HCT116 (cell line): ENCODE measurements at regions not wholly inside any gene's neighbourhood (a gene's known extent, or its start where the extent isn't known, plus 50 kb on each side); places are given as distances from the start of the nearest gene placed in this dataset.

Source experiments
- ATAC-seq: fragments of 200-7000 bp; cut with Tn5 transposase; 2 replicates; pipeline ENCODE4 v1.9.1; 2020; ENCODE audit warnings: mild to moderate bottlenecking, moderate library complexity
- BruUV-seq: library from RNA; stranded (reverse); fragments of 400-500 nt; replicated peaks from 2 replicates; lab custom pipeline; 2021; lab: Mats Ljungman, UMichigan
- CTCF ChIA-PET: fragments of 300-600 bp; sonication (Branson Sonifier 250); formaldehyde crosslinking; loops from one replicate; lab custom pipeline; 2021; ENCODE audit warnings: antibody characterized with exemption; lab: Charles Lee
- POLR2A ChIA-PET: fragments of 300-600, 350-600 bp; sonication (Branson Sonifier 250); formaldehyde crosslinking; loops from one replicate; lab custom pipeline; 2021; ENCODE audit warnings: antibody characterized with exemption; lab: Charles Lee
- RAD21 ChIA-PET, 2 experiments: fragments of 300-600 bp; sonication (Branson Sonifier 250); formaldehyde crosslinking; loops; one replicate each; lab custom pipeline; 2023; ENCODE audit warnings: low total read pairs in 2 of 2; ENCODE audit not compliant: uncharacterized antibody in 2 of 2, unreplicated experiment in 2 of 2, low non-redundant PET in 1 of 2; lab: Charles Lee
- DNase-seq: peaks from one replicate; pipeline ENCODE4 v3.0.0-alpha.2; 2010; ENCODE audit warnings: low read depth, low spot score
- H2AFZ ChIP-seq: fragments of 200-600 bp; shearing (Covaris generic), sonication (generic); 2 replicates; pipeline ENCODE4 v1.6.1; 2017; ENCODE audit warnings: low read depth, mixed run types, mixed read lengths, antibody characterized with exemption, low read length; ENCODE audit not compliant: poor library complexity, severe bottlenecking
- H3K27ac ChIP-seq: 2 replicates; pipeline ENCODE4 v1.5.1; 2012; ENCODE audit warnings: low read depth, low read length
- H3K27me3 ChIP-seq: fragments of 200-600 bp; sonication (generic); 2 replicates; pipeline ENCODE4 v1.6.1; 2016; ENCODE audit warnings: mixed run types, low read length, mixed read lengths; ENCODE audit not compliant: insufficient read depth
- H3K36me3 ChIP-seq, 2 experiments: fragments of 200-500 bp in 1 of 2; fragments of 200-600 bp in 1 of 2; sonication (Bioruptor generic) in 1 of 2; sonication (generic) in 1 of 2; 2 replicates each; pipeline versions ENCODE4 v1.5.1 to v1.6.1; 2014 to 2016; ENCODE audit warnings: low read length in 2 of 2, inconsistent platforms in 1 of 2, mixed read lengths in 1 of 2, mixed run types in 1 of 2; ENCODE audit not compliant: insufficient read depth in 2 of 2, control insufficient read depth in 1 of 2
- H3K4me1 ChIP-seq, 2 experiments: fragments of 200-600 bp in 1 of 2; sonication (generic) in 1 of 2; 2 replicates each; pipeline versions ENCODE4 v1.5.1 to v1.6.1; 2012 to 2017; ENCODE audit warnings: low read length in 2 of 2, inconsistent platforms in 1 of 2, mild to moderate bottlenecking in 1 of 2, mixed read lengths in 1 of 2, mixed run types in 1 of 2, moderate library complexity in 1 of 2; ENCODE audit not compliant: insufficient read depth in 2 of 2, control insufficient read depth in 1 of 2
- H3K4me2 ChIP-seq: fragments of 200-600 bp; sonication (generic); 2 replicates; pipeline ENCODE4 v1.6.1; 2017; ENCODE audit warnings: mixed run types, low read length, mixed read lengths
- H3K4me3 ChIP-seq, 2 experiments: fragments of 200-600 bp in 1 of 2; sonication (generic) in 1 of 2; replicated peaks in 1 of 2; 2 replicates each; pipeline ENCODE4 v1.5.1; 2011 to 2016; ENCODE audit warnings: low read length in 2 of 2, control low read depth in 1 of 2, low read depth in 1 of 2, mild to moderate bottlenecking in 1 of 2, mixed read lengths in 1 of 2, mixed run types in 1 of 2
- H3K79me2 ChIP-seq: fragments of 200-600 bp; sonication (generic); 2 replicates; pipeline ENCODE4 v1.6.1; 2017; ENCODE audit warnings: mild to moderate bottlenecking, mixed run types, low read length, moderate library complexity, mixed read lengths; ENCODE audit not compliant: insufficient read depth
- H3K9ac ChIP-seq: fragments of 200-600 bp; sonication (generic); 2 replicates; pipeline ENCODE4 v1.6.1; 2016; ENCODE audit warnings: low read length, mixed read lengths
- H3K9me2 ChIP-seq: fragments of 200-600 bp; sonication (generic), shearing (Covaris generic); 2 replicates; pipeline ENCODE4 v1.6.1; 2017; ENCODE audit warnings: mixed run types, mild to moderate bottlenecking, moderate library complexity; ENCODE audit not compliant: insufficient read depth
- H3K9me3 ChIP-seq, 2 experiments: fragments of 200-500 bp in 1 of 2; fragments of 200-600 bp in 1 of 2; sonication (Bioruptor generic) in 1 of 2; sonication (generic) in 1 of 2; 2 replicates each; pipeline ENCODE4 v1.6.1; 2014 to 2017; ENCODE audit warnings: low read length in 2 of 2, mixed read lengths in 2 of 2, inconsistent platforms in 1 of 2, low read depth in 1 of 2, mild to moderate bottlenecking in 1 of 2, mixed run types in 1 of 2, moderate library complexity in 1 of 2; ENCODE audit not compliant: control insufficient read depth in 1 of 2, insufficient read depth in 1 of 2
- H4K20me1 ChIP-seq: fragments of 200-600 bp; sonication (generic), shearing (Covaris generic); 2 replicates; pipeline ENCODE4 v1.6.1; 2017; ENCODE audit warnings: mixed run types, mild to moderate bottlenecking, moderate library complexity; ENCODE audit not compliant: insufficient read depth
- CEBPB ChIP-seq: IDR thresholded peaks from 2 replicates; pipeline ENCODE4 v1.6.1; 2012; ENCODE audit warnings: low read depth
- ELF1 ChIP-seq: IDR thresholded peaks from 2 replicates; pipeline ENCODE4 v1.6.1; 2012; ENCODE audit warnings: low read depth, borderline replicate concordance
- EZH2 ChIP-seq: fragments of 200-600 bp; sonication (generic); IDR thresholded peaks from 2 replicates; pipeline ENCODE4 v1.6.1; 2017; ENCODE audit warnings: antibody characterized with exemption, mixed run types
- JUND ChIP-seq: IDR thresholded peaks from 2 replicates; pipeline ENCODE4 v1.6.1; 2012
- POLR2AphosphoS5 ChIP-seq: IDR thresholded peaks from 2 replicates; pipeline ENCODE4 v1.6.1; 2011; ENCODE audit warnings: mild to moderate bottlenecking, low read depth, low read length, moderate library complexity
- RAD21 ChIP-seq: IDR thresholded peaks from 2 replicates; pipeline ENCODE4 v1.6.1; 2012; ENCODE audit warnings: low read depth, mild to moderate bottlenecking
- SIN3A ChIP-seq: IDR thresholded peaks from 2 replicates; pipeline ENCODE4 v1.6.1; 2012; ENCODE audit warnings: low read depth
- SP1 ChIP-seq: IDR thresholded peaks from 2 replicates; pipeline ENCODE4 v1.6.1; 2012; ENCODE audit warnings: low read depth
- SRF ChIP-seq: IDR thresholded peaks from 2 replicates; pipeline ENCODE4 v1.6.1; 2012; ENCODE audit warnings: low read depth
- TCF7L2 ChIP-seq: IDR thresholded peaks from 2 replicates; pipeline ENCODE4 v1.7.0; 2011; ENCODE audit warnings: borderline replicate concordance, inconsistent platforms; ENCODE audit not compliant: insufficient read depth, insufficient read length; ENCODE audit errors: extremely low read depth
- ZFX ChIP-seq: fragments of 450-650 bp; IDR thresholded peaks from 2 replicates; pipeline ENCODE4 v1.6.1; 2017
- ZNF274 ChIP-seq: fragments of 200-500 bp; sonication (Bioruptor generic); IDR thresholded peaks from 2 replicates; pipeline ENCODE4 v1.6.1; 2014; ENCODE audit warnings: mild to moderate bottlenecking, low read depth, low read length, inconsistent platforms
- intact Hi-C: fragments of 100-400 bp; cut with micrococcal nuclease; formaldehyde crosslinking; loops from 2 replicates; pipeline ENCODE4 v1.10.0; 2022
- TF ChIP-seq, protein P1 (sequence below): IDR thresholded peaks from 2 replicates; pipeline ENCODE4 v1.6.1; 2012

GRCh38 chr2:235129850-235130249 is 178.0 kb downstream of the SH3BP4 start:
- H3K9me2 ChIP-seq: no peaks in the 10 kb centered on the region
- H3K9me3 ChIP-seq: no peaks in the 10 kb centered on the region
- H3K9ac ChIP-seq: no peak overlapping the region
- intact Hi-C loops: no loop called here
- H3K36me3 ChIP-seq: no peaks in the 10 kb centered on the region
- DNase-seq (no peak), ATAC-seq (no peak)
- H3K4me3 ChIP-seq: no peak overlapping the region
- H3K27me3 ChIP-seq: no peaks in the 10 kb centered on the region
- TF ChIP-seq ELF1 (no peak), JUND (no peak)
- no peaks in the 10 kb centered on the region for H4K20me1 ChIP-seq
- no peaks in the 10 kb centered on the region for H3K79me2 ChIP-seq
- no peaks in the 10 kb centered on the region for H3K4me1 ChIP-seq
- no peak overlapping the region for H3K4me2 ChIP-seq
- RAD21 ChIA-PET: no interaction called here
- H2AFZ ChIP-seq: no peak overlapping the region
- POLR2A ChIA-PET: no interaction called here
- CTCF ChIA-PET: interaction anchor here (0.9 kb wide), 1 partner anchor 13 kb away, joined by 3 read pairs; no protein-coding TSS in a partner anchor
- no TSS peak for BruUV-seq
- no peak overlapping the region for H3K27ac ChIP-seq

DNA sequence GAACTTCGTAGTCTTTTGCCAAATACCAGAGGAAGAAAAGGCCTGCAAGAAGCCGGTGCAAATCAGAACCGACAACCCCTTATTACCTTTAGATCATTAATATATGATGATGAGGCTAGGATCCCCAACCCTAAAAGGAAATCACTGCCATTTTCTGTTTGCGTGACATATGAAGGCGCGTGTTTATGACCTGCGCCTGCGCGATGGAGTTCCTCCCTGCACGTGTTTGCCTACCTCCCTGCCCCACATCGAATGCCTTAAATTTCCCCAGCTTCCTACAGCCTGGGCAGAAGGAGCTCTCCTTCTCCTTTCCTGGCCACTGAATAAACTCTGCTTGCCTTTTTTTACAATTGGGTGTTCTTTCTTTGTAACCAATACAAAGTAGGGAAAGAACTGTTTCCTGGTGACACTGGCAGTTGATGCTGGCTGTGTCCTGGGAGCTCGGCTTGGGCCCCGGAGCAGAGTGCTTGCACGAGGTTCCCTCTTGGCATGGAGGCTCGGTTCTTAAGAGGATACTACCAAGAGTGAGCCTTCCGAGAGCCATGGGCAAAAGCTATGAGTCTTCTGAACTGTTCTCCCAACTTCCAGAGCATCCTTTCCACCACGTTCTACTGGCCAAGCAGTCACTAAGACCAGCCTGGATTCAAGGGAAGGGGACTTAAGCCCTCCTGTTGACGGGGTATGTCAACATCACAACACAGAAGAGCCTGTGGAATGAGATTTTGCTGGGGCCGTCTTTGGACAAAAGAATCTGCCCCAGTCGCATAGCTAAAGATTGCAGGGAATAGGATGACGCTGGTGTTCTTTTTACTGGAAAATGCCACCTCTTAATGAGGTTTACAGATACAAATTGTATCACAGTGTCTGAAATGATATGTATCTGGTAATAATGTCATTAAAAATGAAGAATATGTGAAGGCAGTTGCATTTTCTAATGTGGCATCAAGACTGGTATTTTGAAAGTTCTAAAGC is 179.8 kb downstream of the SH3BP4 start:
- DNase-seq (no peak), ATAC-seq (no peak)
- Histone ChIP-seq H3K27me3 (no peaks in the 10 kb centered on the region), H3K9me3 (no peaks in the 10 kb centered on the region), H2AFZ (no peak overlapping the region), H3K79me2 (no peaks in the 10 kb centered on the region), H3K4me1 (no peaks in the 10 kb centered on the region), H4K20me1 (no peaks in the 10 kb centered on the region), H3K9ac (no peak overlapping the region), H3K36me3 (no peaks in the 10 kb centered on the region), H3K9me2 (no peaks in the 10 kb centered on the region), H3K4me2 (no peak overlapping the region), H3K4me3 (no peak overlapping the region), H3K27ac (no peak overlapping the region)
- ChIA-PET RAD21 (no interaction called here), CTCF (interaction anchor here (1.5 to 1.6 kb wide), 4 partner anchors 11 to 614 kb away, joined by 4 to 5 read pairs (median 4); no protein-coding TSS in a partner anchor), POLR2A (no interaction called here)
- TF ChIP-seq CEBPB (no peak), SP1 (no peak), SRF (no peak), TCF7L2 (no peak), RAD21 (no peak), ZNF274 (no peak), EZH2 (no peak), ZFX (no peak), POLR2AphosphoS5 (no peak), SIN3A (no peak)
- TF ChIP-seq, protein P1, sequence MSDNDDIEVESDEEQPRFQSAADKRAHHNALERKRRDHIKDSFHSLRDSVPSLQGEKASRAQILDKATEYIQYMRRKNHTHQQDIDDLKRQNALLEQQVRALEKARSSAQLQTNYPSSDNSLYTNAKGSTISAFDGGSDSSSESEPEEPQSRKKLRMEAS: no peak
- BruUV-seq: no TSS peak
- intact Hi-C loops: no loop called here
